ENCODE measurements at regions not wholly inside any gene's neighbourhood (a gene's known extent, or its start where the extent isn't known, plus 50 kb on each side); places are given as distances from the start of the nearest gene placed in this dataset.

DNA sequence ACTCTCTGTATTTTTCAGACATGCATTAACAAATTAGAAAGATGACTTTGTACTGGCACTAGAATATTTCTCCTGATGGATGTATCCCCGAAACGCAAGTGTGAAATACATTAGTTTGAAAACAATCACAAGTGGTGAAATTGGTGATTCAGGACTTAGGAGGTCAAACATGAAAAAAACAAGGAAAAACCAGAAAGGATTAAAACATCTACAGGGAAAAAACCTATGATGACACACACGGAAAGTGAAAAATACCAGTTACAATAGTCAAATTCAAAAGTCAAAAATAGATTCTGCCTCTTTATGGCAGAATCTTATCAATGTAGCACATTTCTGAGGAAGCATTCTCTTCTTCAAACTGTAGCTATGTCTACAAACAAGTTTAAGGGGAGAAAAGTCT lies 129.0 kb upstream of the SGK1 start:
- no peak for TF ChIP-seq CTCF (IDR thresholded peaks at IDR 0.05)
- no peak for TF ChIP-seq POLR2A (IDR thresholded peaks at IDR 0.05)

Data from uterus (tissue), 2 donors.